ENCODE measurements at regions not wholly inside any gene's neighbourhood (a gene's known extent, or its start where the extent isn't known, plus 50 kb on each side); places are given as distances from the start of the nearest gene placed in this dataset.

DNA sequence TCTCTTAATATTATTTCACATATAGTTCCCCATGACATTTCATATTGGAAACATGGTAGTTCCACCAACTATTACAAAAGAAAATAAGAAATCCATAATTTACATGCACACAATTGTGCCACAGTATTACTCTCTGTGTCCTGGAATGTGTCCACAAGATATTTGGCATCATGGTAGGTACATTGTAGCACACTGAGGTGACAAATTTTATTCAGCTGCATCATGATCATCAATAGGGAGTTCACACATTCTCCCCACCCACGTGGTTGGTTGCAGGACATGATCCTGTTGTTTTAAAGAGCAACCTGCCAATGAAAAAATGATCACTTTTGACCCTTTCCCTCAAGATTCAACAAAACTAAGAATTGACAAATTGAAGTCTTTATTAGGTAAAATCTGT is 67.1 kb upstream of the HECTD2 start:
- no peak for TF ChIP-seq CTCF (IDR thresholded peaks at IDR 0.05; ENCODE audit: borderline replicate concordance, extremely low read depth, low read length, poor library complexity, severe bottlenecking)
- TF ChIP-seq EZH2 (IDR thresholded peaks at IDR 0.05; ENCODE audit: borderline replicate concordance, low read depth, low read length, severe bottlenecking), result no peak
